VCaP (cell line): ENCODE measurements at regions not wholly inside any gene's neighbourhood (a gene's known extent, or its start where the extent isn't known, plus 50 kb on each side); places are given as distances from the start of the nearest gene placed in this dataset.

ENCODE experiments used
- H3K27ac ChIP-seq: fragments of 450-650 bp; 2 replicates; pipeline ENCODE4 v1.5.1; 2017
- CTCF ChIP-seq: fragments of 450-650 bp; conservative IDR thresholded peaks from 2 replicates; pipeline ENCODE4 v1.5.1; 2017; ENCODE audit warnings: mild to moderate bottlenecking, moderate library complexity

GRCh38 chr14:28254768-28255167 lies 511.8 kb upstream of the FOXG1 start:
- H3K27ac ChIP-seq: no peak overlapping the region
- TF ChIP-seq CTCF: no peak

- TF ChIP-seq CTCF: no peak
- H3K27ac ChIP-seq: no peak overlapping the region
Observed at GRCh38 chr14:28264306-28264705, 502.3 kb upstream of the FOXG1 start.

GRCh38 chr14:28272270-28272669 lies 494.3 kb upstream of the FOXG1 start:
- TF ChIP-seq CTCF: no peak
- no peak overlapping the region for H3K27ac ChIP-seq

GRCh38 chr14:28280530-28280929 lies 486.1 kb upstream of the FOXG1 start:
- no peak overlapping the region for H3K27ac ChIP-seq
- TF ChIP-seq CTCF: no peak

- no peak overlapping the region for H3K27ac ChIP-seq
Observed at GRCh38 chr14:28280997-28281598, 485.5 kb upstream of the FOXG1 start.

GRCh38 chr14:28284546-28285300 lies 481.9 kb upstream of the FOXG1 start:
- H3K27ac ChIP-seq: no peak overlapping the region
- TF ChIP-seq CTCF: no peak

More at GRCh38 chr14:28280997-28281598, 485.5 kb upstream of the FOXG1 start:
- no peak for TF ChIP-seq CTCF

GRCh38 chr14:28294834-28295440 lies 471.6 kb upstream of the FOXG1 start:
- peak; percentile 61 for TF ChIP-seq CTCF
- no peak overlapping the region for H3K27ac ChIP-seq
